GM18507 (cell line): ENCODE measurements at regions not wholly inside any gene's neighbourhood (a gene's known extent, or its start where the extent isn't known, plus 50 kb on each side); places are given as distances from the start of the nearest gene placed in this dataset.

Source experiments
- DNase-seq: peaks from one replicate; pipeline ENCODE4 v3.0.0; 2011; ENCODE audit warnings: low read depth; ENCODE audit not compliant: insufficient read length; ENCODE audit errors: extremely low spot score
- FAIRE-seq: peaks from 2 replicates; lab custom pipeline; 2011; peaks lifted over from hg19 to GRCh38; lab: Jason Lieb, UNC

DNA sequence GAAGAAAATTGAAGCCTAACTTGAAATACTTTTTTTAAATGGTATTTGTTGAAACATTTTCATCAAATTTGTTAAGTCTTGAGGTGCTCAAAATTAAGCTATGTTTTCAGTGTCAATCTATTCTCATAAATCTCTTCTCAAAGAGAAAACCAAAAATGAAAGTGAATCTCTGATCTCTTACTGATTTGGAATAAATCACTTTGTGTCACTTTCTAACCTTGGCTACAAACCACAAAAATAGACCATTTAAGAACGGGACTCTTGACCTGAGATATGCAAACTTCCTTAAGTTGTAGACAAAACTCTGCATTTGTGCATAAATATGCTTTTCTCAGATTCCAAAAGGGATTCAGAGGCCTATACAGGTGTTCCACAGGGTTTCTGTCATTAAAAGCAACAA, 192.9 kb downstream of the SEC23A start:
- FAIRE-seq (peak; percentile 15), DNase-seq (no peak)

DNA sequence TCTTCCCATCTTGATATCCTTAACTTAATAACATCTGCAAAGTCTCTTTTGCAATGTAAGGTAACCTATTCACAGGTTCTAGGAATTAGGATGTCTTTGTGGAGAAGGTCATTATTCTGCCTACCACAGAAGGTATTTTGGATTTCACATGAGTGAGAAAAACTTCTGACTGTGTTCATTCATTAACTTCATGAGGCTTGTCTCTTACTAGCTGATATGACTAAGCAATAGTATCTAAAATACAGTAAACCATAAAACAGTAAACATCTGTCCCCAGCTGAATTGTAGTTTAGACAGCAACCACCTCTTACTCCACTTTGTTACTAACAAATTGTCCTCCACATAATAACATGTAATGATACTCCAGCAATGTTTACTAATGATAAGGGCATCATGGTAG, 198.1 kb downstream of the SEC23A start:
- FAIRE-seq (no peak), DNase-seq (no peak)

DNA sequence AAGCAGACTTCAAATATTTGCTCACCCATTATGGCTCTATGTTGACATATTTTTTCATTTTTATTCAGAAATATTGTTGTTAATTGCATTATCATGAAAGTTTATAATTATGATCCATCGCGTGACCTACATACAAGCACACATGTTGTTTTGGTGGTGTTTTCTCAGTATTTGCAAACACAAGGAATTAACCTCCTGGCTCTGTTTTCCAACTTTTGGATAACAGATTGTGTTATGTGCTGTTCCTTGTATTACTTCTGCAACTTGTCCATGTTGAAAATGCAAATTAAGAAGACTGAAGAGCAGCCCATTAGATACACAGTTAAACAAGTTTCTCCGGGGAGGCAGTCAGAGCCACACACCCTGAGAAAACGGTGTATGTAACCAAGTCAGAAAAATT, 201.2 kb downstream of the SEC23A start:
- no peak for DNase-seq
- no peak for FAIRE-seq

DNA sequence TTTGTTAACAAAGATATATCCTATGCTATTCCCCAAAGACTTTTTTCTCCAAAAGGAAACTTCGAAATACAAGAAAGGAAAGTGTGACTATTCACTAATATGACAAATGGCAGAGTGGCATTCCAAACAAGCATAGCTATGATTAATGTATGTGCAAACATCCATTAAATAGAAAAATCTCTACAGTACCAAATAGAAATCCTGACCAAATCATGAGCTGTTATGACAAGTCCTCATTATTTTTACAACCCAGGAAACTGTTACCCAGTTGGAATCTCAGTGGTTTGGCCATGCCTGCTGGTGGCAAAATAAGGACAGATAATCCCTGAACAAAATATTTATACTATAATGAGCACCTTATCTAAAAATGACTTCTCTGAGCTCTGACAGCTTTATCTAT, 202.1 kb downstream of the SEC23A start:
- FAIRE-seq: no peak
- DNase-seq: no peak

DNA sequence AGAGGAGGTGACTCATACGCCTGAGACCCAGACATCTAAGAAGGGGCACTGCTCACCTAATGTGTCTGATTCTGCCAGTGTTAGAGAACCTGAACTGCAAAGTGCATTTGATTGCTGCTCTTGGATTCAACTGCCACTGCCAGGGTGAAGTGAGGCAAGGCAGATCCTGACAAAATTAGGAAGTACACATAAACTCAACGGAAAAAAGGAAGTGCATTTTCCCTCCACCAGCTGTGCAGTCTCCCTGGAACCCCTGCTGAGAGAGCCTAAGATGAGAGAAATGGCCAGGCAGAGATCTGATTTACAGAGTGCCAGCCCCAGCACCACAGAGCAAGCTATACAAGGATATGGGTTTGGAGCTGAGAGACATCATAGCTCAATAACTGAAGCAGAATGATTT, 215.3 kb downstream of the SEC23A start:
- no peak for DNase-seq
- FAIRE-seq: no peak

DNA sequence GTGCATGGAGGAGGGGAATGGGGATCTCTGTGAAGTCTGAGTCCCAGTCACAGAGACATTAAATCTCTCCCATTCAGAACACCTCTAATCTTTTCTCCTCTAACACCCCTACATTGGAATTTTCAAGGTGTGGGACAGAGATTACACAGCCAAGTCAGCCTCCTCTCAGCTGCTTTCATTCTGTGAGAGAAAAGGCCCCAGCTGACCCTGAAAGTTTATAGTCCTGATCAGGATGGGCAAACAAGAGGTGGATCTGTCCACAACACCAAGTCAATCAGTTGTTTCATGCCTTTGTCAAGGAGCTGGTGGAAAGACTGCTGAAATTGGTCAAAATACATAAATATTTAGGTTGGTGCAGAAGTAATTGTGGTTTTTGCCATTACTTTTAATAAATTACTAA, 218.9 kb downstream of the SEC23A start:
- DNase-seq (no peak), FAIRE-seq (no peak)

DNA sequence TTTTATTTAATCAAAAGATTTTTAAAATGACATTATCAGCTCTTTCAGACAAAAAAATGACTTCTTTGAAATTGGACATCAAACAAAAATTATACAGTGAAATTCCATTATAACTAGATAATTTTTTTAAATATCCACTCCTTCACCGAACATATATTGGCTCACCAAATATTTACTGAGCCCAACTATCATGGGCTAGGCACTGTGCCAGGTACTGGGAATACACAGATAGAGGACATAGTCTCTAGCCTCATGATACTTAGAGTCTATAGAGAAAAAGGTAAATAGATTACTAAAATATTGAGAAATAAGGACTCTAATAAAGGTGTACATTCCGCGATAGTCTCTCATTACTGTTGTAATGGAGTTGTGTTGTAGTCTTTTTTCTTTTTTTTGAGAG, 219.9 kb downstream of the SEC23A start:
- DNase-seq: no peak
- no peak for FAIRE-seq

DNA sequence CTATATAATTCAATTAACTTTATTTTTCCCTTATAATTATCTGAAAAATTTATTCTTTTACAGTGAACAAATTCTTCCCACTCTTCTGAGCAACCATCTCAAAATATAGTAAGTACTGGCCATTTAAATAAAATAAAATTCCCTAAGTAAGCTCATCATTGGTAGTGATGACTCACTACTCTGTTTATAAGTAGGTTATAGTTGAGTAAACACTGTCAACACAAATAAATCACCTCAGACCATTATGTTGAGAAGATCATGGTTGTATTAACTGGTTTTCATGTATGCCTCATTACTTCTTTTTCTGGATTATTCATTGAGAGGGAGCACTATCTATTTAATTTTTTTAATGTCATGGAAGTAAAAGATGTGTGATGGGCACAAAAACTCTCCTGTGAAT, 220.5 kb downstream of the SEC23A start:
- FAIRE-seq: peak; percentile 35
- DNase-seq: no peak

DNA sequence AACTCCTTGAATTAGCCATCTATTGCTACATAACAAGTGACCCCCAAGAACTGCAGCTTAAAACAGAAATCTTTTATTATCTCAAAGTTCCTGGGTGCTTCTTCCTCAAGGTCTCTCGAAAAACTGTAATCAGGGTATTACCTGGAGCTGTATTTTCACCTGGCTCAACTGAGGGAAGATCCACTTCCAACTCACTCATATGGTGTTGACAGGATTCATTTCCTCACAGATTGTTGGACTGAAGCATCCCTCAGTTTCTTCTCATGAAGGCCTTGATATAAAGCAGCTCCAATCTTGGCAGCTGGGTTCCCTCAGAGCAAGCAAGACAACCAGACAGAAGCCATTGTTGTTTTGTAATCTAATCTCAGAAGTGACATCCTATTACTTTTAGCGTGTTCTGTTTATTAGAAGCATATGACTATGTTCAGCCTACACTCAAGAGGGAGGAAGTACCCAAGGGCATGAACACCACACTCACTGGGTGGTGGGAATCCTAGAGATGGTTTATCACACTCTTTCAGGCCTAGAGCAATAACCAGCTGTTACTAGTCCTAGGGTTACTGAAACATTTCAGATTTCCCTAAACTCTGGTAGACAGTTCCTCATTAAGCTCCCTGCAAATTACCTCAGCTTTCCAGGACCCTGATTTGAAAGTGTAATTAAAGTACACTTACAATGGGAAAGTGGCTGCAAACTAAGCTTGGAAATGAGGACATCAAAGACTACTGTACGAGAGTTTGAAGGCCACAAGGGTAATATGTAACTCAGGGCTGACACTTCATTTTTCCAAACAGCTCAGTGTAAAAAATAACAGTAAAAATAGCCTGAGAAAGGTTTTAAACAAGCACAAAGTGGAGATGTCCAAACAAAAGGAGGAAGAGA, 222.2 kb downstream of the SEC23A start:
- no peak for FAIRE-seq

DNA sequence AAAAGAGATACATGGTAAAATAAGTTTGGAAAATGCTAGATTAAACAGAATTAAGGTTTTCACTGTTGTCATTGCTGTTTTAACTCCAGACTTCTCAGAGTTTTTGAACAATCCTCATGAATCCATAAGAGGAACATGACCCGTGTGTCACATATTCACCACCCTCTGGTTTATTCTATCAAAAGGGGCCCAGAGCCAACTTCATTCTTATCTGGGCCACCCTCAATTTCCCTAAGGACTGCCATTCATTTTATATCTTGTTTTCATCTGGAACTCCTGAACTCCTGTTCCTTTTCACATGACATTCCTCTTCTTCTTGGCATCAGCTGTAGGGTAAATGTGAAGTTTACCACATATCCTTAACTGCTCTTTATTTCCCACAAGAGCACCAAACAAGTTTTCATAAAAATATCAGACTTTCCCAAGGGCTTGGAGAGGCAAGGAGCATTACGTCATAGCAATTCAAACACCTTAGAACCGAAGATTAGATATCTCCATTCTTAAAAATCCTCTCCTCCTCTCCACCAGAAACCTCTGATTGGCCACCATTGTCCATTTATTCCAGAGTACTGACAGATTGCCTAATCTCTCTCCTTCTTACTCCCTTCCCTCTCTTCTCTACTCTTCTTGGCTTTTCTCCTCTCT, 225.2 kb downstream of the SEC23A start:
- FAIRE-seq (no peak), DNase-seq (no peak)

More for the DNA sequence above, 222.2 kb downstream of the SEC23A start:
- DNase-seq: no peak

DNA sequence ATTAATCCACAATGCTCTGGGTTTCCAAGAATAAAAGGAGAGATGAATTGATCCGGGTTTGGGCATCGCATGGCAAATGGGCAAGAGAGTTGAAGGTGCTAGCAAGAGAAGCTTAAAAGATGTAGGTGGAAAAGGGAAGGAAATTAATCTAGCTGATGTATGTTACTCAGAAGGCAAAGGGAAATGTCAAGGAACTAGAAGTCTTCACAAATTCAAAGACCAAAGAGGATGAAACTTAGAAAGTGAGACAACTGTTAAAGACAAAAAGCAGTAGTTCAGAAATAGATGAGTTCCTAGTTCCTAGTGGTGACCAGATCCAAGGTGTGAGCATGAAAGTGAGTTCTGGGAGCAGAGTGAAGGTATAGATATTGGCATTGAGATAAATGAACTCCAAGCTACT, 228.3 kb downstream of the SEC23A start:
- DNase-seq (no peak), FAIRE-seq (no peak)

DNA sequence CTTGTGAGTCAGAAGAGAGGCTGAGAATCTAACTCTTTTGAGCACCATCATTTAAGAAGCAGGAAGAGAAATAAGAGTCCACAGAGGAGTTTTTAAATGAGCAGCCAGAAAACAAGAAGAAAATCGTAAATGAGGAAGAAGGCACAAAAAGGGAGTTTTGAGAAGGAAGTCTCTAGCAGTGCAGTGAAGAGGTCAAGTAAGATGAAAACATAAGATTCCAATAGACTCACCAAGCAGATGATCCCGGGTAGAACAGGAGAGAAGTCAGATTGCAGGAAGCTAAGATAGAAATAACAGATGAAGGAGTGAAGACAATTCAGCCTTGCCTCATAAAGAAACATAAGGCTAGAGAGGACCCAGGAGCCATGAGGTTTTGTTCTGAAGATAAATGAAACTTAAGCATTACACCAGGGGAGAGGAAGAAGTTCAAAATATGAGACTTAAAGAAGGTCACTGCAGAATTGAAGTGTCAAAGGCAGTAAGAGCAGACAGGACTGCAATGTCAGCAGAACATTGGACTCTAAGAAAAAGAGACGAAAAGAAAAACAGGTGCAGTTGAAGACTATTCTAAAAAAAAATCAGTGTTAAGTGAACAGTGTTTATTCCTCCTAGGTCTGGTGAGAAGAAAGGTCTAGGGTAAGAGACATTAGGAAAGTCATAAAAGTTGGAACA, 229.0 kb downstream of the SEC23A start:
- FAIRE-seq: no peak
- DNase-seq: no peak

DNA sequence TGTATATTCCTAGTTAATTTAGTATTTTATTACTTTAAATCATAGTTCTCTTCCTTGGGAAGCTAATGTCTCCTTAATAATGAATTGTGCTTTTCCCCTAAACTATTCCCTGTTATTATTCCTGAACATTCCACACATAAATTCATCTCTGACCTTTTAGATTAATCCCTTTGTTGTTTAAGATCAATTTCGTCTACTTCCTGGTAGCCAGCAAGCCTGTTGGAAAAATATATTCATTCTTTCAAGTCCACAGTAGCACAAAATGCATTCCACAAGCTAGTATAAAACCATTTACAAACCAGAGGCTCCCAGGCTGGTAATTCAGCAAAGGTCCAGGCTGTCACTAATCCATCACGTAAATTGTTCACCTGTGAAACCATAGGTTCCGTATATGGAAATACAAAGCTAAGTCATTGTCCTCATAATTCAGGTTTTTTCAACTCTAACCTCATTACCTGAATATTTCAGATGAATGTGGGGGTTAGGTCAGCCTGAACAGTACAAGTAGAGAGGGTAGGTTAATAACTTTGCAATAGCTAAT, 232.7 kb downstream of the SEC23A start:
- DNase-seq: no peak
- no peak for FAIRE-seq

DNA sequence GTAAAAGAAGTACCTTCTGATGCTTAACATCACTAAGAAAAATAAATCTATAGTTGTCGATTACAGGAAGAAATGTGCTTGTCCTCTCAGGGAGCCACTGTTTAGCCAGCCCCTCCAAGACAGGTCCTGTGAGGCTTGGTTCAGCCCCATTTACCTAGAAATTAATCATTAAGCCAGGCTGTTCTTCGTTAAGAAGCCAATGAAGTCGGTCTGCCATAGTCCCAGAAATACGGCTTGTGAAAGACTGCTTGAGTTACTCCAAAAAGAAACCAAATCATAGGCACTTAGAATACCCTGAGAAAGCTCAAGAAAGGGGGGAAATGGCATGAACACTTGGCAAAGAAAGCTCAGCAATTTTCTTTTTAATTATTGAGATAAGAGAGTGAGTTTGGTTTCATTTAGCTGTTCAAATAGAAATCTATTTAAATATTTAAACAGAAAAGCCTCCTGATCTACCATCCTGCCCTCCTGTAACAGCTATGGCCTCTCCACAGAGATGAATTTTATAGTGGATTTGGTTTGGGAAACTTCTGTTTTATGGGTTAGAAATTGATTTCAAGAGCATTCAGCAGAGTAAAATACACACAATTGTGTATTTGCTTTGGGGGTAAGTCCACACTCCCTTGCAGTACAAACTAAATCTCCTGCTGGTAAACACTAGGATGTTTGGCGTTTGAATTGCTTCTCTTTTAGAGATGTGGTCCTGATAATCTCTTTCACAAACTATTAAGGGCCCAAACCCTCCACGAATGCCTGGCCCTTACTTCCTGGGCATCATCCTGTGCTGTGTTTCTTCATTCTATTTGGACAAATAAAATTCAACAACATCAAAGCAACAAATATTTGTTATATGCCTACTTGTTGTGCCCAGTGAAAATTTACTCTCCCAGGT, 234.4 kb downstream of the SEC23A start:
- FAIRE-seq (no peak), DNase-seq (no peak)

DNA sequence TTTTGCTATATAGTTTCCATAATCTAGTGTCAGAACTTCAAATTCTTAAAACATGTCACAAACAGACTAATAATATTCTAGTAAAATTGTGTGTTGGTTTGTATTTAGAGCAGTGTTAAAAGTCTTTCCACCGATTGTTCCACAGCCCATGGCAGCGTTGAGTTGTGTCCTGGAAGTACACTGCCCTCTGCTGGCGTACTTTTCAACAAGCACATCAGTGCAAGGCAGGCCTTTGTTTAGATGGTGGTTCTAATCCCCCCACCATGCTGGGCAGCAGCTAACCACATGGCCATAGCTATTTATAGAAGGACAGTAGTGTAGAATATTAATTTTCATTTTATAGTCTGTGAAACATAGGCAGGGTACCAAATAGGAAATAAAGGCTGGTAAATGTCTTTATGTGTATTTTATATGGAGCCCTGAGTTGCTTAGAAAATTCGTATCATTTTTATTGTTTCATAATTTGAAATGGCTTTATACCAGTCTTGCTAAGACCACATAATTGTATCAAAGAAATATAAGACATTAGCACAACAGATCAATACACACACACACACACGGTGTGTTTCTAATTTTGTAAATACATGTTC, 235.4 kb downstream of the SEC23A start:
- peak; percentile 82 for FAIRE-seq

DNA sequence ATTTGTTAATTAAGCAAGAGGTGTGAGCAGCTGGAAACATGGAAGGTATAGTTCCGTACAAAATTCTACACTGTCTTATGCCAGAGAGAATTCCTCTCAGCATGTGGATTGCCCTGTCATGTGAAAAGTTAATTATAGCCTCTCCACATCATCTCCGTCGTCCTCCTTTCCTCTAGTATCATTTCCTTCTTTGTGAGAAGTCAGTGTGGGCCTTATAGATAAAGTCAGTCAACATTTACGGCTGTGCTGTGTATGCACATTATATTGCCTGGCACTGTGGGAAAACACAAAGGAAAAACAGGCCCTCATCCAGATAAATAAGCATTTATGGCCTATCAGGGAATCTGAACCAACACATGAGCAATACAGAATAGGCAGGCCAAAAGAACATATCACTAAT, 236.6 kb downstream of the SEC23A start:
- DNase-seq: no peak

More for the DNA sequence above, 235.4 kb downstream of the SEC23A start:
- peak; percentile 7 for DNase-seq

DNA sequence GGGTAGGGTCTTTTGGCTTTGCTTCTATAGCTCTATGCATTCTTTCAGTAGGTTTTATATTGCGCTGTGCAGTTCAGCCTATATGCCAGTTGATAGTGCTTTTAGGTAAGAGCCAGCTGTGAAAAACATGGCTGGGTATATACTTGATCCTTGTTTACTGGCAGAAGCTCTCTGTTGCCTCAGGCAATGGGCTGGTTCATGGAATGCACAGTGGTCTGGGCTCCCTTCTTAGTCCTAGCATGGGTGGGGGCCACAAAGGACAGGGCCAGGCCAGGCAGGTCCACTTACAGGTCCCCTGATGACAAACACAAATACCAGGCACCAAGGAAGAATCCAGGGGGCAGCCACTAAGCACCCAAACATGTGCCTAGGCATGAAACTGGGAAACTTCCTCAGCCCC, 240.7 kb downstream of the SEC23A start:
- DNase-seq (no peak), FAIRE-seq (no peak)

More for the DNA sequence above, 236.6 kb downstream of the SEC23A start:
- FAIRE-seq: no peak

DNA sequence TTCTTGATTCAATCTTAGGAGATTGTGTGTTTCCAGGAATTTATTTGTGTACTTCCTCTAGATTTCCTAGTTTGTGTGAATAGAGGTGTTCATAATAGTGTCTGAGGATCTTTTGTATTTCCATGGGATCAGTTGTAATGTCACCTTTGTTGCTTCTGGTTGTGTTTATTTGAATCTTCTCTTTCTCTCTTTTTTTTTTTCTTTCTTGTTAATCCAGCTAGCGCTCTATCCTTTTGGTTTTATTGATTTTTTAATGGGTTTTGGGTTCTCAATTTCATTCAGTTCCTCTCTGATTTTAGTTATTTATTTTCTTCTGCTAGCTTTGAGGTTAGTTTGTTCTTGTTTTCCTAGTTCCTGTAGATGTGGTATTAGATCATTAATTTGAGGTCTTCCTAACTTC, 242.5 kb downstream of the SEC23A start:
- FAIRE-seq (no peak), DNase-seq (no peak)

DNA sequence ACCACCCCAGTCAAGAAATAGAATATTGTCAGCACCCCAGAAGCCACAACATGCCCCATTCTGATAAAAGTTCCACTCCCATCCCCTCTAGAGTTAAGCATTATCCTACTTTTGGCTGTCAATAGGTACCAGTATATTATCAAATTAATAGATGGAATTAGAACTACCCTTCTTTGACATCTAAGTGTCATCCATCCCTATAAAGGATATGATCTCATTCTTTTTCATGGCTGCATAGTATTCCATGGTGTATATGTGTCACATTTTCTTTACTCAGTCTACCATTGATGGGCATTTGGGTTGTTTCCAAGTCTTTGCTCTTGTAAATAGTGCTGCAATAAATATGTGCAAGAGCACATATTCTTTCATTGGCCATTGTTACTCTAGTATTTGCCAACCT, 246.2 kb downstream of the SEC23A start:
- FAIRE-seq (no peak), DNase-seq (no peak)
